IPS-15b (cell line): ENCODE measurements at regions not wholly inside any gene's neighbourhood (a gene's known extent, or its start where the extent isn't known, plus 50 kb on each side); places are given as distances from the start of the nearest gene placed in this dataset.

Experiments used
- H3K27me3 ChIP-seq: one replicate; pipeline ENCODE4 v1.6.1; 2013; ENCODE audit warnings: low read length; ENCODE audit not compliant: control insufficient read depth, insufficient read depth
- H3K36me3 ChIP-seq: one replicate; pipeline ENCODE4 v1.6.1; 2013; ENCODE audit warnings: low read length; ENCODE audit not compliant: control insufficient read depth, insufficient read depth
- H3K4me1 ChIP-seq: one replicate; pipeline ENCODE4 v1.6.1; 2013; ENCODE audit warnings: mild to moderate bottlenecking, low read length; ENCODE audit not compliant: control insufficient read depth, insufficient read depth
- H3K4me3 ChIP-seq: one replicate; pipeline ENCODE4 v1.5.1; 2013; ENCODE audit warnings: low read depth, low read length
- H3K9ac ChIP-seq: one replicate; pipeline ENCODE4 v1.6.1; 2013; ENCODE audit warnings: low read depth, mild to moderate bottlenecking, low read length
- H3K9me3 ChIP-seq: one replicate; pipeline ENCODE4 v1.6.1; 2013; ENCODE audit warnings: mild to moderate bottlenecking, low read length; ENCODE audit not compliant: control insufficient read depth, insufficient read depth

- no peak overlapping the region for H3K9ac ChIP-seq
- H3K4me1 ChIP-seq = no peaks in the 10 kb centered on the region
These were observed 423.7 kb downstream of the LPIN1 start for GRCh38 chr2:12170121-12170520.

DNA sequence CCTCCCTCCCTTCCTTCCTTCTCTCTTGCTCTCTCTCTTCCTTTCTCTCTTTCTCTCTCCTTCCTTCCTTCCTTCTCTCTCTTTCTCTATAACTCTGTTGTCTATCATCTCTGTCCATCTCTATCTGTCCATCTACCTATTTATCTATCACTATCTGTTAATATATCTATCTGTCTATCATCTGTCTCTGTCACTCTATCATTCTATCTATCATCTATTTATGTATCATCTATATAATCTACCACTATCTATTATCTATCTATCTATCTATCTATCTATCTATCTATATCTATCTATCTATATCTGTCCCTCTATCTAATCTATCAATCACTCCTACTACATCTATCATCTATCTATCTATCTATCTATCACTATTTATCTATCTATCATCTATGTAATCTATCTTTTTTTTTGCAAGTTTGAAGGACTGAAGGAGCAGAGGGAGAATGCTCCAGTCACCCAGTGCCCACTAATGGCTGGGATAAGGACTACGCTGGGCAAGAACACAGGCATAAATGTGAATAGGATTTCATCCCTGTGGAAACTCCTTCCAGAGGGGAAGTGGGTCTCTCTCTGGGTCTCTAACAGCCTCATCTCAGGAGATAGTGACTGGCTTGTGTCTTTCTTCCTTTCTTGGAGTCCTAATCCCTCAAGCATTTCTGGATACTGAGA lies 427.0 kb downstream of the LPIN1 start:
- H3K9ac ChIP-seq = no peak overlapping the region
- no peaks in the 10 kb centered on the region for H3K4me1 ChIP-seq
- H3K36me3 ChIP-seq = no peaks in the 10 kb centered on the region
- no peaks in the 10 kb centered on the region for H3K9me3 ChIP-seq
- H3K27me3 ChIP-seq = no peaks in the 10 kb centered on the region
- H3K4me3 ChIP-seq = no peak overlapping the region

More at GRCh38 chr2:12170121-12170520, 423.7 kb downstream of the LPIN1 start:
- H3K9me3 ChIP-seq = no peaks in the 10 kb centered on the region
- no peaks in the 10 kb centered on the region for H3K27me3 ChIP-seq
- no peak overlapping the region for H3K4me3 ChIP-seq
- H3K36me3 ChIP-seq = no peaks in the 10 kb centered on the region

DNA sequence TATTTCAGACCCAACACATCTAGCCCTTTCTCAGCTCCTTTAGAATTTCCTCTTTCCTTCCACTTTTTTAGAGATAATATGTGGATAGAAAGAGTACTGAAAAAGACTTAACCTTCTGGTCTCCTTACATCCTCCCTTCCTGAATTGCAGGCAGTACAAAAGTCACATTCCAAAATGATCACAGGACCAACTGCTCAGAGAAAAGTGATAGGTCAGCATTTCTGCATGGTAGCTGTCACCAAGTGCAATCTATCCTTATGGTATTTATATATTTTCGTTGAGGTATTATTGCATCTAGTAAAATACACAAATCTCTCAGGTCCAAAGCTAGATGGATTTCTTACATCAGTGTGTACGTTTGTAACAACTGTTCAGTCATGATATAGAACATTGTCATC lies 427.5 kb downstream of the LPIN1 start:
- Histone ChIP-seq H3K9ac (no peak overlapping the region), H3K9me3 (no peaks in the 10 kb centered on the region), H3K4me1 (no peaks in the 10 kb centered on the region), H3K27me3 (no peaks in the 10 kb centered on the region), H3K36me3 (no peaks in the 10 kb centered on the region), H3K4me3 (no peak overlapping the region)

- no peaks in the 10 kb centered on the region for H3K9me3 ChIP-seq
- H3K4me3 ChIP-seq = no peak overlapping the region
- H3K27me3 ChIP-seq = no peaks in the 10 kb centered on the region
- H3K9ac ChIP-seq = no peak overlapping the region
- no peaks in the 10 kb centered on the region for H3K36me3 ChIP-seq
- no peaks in the 10 kb centered on the region for H3K4me1 ChIP-seq
These were observed 428.9 kb downstream of the LPIN1 start for GRCh38 chr2:12175323-12175722.

DNA sequence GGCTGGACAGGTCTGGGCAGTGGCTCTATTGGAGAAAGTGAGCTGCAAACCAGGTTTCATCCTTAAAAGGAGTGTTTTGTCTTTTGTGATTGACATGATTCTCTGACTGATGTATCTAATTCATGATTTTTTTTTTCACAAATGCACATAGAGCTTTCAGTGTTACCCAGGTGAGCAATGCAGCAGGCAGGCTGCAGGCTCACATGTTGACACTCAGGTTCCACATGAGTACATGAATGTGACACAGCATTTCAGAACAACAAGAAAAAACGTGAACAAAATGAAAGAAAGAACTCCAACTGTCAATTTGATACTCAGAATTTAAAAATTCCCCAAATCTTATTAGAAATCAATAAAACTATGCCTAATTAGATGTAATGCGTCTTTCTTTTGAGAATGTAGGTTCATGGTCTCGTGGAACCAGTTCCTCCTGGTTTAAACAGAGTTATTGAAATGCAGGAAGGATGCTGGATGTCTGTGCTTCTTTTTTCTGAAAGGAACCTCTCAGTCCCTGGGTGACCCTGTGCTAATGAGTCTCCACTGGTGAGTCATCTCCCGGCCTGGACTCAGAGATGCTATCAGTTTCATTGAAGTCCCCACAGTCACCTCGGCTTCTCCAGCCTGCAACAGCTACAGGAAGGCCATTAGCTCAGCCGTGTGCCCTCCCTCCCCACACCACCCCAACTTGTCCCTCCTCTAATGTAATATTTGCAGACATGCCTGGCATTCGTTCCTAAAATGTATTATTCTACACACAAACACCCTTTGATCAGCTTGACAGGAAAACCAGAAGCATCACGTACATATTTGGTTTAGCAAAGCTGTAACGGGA lies 430.4 kb downstream of the LPIN1 start:
- H3K9me3 ChIP-seq = no peaks in the 10 kb centered on the region
- no peak overlapping the region for H3K9ac ChIP-seq
- H3K4me3 ChIP-seq = no peak overlapping the region
- H3K36me3 ChIP-seq = no peaks in the 10 kb centered on the region
- no peaks in the 10 kb centered on the region for H3K4me1 ChIP-seq
- no peaks in the 10 kb centered on the region for H3K27me3 ChIP-seq

DNA sequence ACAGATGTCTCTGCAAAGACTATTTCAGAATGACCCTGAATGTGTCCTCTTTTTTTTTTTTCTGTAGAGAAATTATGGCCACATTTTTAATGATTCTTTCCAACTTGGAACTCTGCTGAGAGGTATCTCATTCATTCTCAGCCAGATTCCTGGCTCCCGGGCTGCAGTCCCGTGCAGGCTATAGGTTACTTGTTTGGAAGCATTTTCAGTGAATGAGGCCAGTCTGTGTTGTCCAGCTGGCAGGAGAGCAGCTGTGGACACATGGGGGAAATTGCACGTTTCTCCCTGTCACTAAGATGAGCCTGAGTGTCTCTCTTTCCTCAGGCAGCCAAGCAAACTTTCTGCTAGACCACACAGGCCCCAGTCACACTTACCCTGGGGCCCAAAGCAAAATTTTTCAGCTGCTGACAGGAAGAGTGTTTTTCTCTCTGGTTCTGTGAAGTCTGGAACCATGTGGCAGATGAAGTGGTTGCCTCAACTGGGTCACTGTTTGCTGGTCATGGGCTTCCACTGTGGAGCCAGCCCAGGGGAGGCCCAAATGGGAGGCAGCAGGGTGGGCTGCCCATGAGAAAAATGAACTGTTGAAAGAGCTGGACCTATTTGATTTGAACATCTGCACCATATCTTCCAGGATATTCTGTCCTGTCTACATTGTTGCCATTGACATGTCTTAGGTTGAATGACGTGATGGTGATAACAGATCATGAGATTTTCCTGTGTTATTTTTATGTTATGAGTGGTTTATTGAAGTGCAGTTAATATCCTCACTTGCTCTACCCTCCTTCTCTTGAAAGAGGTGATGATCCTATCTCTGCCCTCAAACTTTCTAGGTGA lies 431.2 kb downstream of the LPIN1 start:
- H3K27me3 ChIP-seq = no peaks in the 10 kb centered on the region
- no peaks in the 10 kb centered on the region for H3K9me3 ChIP-seq
- H3K4me1 ChIP-seq = no peaks in the 10 kb centered on the region
- H3K4me3 ChIP-seq = no peak overlapping the region
- H3K36me3 ChIP-seq = no peaks in the 10 kb centered on the region
- no peak overlapping the region for H3K9ac ChIP-seq

DNA sequence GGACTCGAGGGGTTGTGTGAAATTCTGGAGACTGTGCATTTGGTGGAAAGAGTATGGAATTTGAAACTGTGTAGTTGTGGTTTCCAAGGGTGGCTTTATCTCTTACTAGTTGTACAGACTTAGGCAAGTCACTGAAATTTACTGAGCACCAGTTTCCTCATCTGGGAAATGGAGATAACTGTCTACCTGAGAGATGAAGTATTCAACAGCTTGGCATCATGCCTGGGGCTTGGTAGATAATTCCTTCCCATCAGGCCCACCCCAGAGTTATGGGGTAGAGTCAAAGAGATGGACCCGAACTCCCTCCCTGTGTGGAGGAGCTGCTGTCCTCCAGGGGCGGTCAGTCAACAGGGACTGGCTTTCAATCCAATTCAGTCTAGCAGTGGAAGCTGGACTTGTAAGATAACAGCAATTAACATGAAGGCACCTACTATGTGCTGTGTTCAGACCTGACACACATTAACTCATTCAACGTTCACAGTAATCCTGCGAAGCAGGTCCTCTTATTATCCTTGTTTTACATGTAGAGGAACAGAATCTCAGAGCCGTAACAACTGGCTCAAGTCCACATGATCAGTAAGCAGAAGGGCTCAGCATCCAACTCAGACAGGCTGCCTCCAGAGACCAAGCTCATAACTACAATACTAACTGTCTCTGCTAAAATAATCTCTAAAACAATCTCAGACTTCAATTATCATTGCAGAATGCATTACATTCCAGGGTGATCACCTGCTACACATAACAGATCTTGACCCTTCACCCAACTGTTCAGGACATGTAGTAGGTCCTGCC lies 432.1 kb downstream of the LPIN1 start:
- H3K36me3 ChIP-seq = no peaks in the 10 kb centered on the region
- no peak overlapping the region for H3K9ac ChIP-seq
- no peaks in the 10 kb centered on the region for H3K27me3 ChIP-seq
- H3K4me1 ChIP-seq = no peaks in the 10 kb centered on the region
- H3K9me3 ChIP-seq = no peaks in the 10 kb centered on the region
- H3K4me3 ChIP-seq = no peak overlapping the region

DNA sequence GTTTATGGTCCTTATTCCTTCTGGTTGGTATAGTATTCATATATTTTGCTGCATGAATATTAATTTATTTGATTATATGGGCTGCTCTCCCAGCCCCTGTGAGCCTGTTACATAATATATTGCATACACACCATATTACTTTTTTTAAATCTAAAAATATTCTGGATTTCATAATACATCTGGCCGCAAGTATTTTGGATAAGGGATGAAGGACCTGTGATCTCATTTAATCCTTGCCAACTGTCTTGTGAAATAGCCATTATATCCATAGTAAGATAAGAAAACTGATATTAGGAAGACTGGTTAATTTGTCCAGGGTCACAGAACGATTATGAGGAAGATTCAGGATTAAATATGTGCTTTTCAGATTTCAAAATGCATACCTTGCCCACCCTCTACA lies 433.6 kb downstream of the LPIN1 start:
- H3K4me3 ChIP-seq = no peak overlapping the region
- H3K9ac ChIP-seq = no peak overlapping the region
- no peaks in the 10 kb centered on the region for H3K4me1 ChIP-seq
- H3K9me3 ChIP-seq = no peaks in the 10 kb centered on the region
- H3K36me3 ChIP-seq = no peaks in the 10 kb centered on the region
- H3K27me3 ChIP-seq = no peaks in the 10 kb centered on the region

DNA sequence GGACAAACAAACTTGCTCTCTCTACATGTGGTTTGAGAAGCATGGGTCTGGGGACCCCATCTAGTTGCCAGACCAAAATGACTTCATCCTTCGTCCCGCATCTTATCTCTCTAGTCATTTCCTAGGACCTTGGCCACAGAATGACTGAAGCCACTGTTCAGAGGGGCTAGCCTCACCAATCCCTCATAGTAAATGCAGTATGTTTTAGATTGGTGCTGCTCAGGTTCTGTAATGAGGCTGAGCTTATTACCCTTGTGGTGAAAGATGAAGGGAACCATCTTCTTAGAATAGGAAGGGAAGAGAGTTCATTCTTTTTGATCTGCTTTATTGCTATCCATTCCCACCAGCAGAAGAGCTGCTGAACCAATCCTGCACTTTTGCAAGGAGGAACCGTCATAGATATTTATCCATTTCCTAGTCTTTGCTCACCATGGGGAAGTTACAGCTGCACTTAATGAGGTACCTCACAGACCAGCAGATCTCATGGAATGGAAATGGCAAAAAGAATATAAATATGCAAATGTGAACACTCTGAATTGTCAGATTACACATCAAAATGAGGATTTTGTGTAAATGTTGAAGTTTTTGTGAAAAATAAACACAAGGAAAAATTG lies 436.7 kb downstream of the LPIN1 start:
- Histone ChIP-seq H3K9me3 (no peaks in the 10 kb centered on the region), H3K4me1 (no peaks in the 10 kb centered on the region), H3K9ac (no peak overlapping the region), H3K36me3 (no peaks in the 10 kb centered on the region), H3K27me3 (no peaks in the 10 kb centered on the region), H3K4me3 (no peak overlapping the region)

DNA sequence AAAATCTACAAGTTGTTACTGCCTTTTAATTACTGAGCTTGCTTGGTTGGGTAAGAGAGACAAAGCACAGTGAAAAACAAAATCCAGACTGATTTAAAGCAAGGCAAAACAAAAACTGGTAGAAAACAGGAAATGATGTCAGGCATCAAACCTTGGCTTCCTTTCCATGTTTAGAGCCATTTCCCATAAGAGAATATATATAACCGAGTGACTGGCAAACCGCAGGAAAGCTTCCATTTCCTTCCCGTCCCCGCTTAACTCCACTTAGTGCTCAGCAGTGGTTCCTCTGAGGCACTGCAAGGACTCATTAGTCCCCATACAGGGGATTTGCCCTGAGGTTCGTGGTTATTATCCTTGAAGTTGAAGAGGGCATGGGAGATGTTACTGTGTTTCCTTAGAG lies 446.3 kb downstream of the LPIN1 start:
- Histone ChIP-seq H3K4me3 (no peak overlapping the region), H3K9me3 (no peaks in the 10 kb centered on the region), H3K27me3 (no peaks in the 10 kb centered on the region), H3K36me3 (no peaks in the 10 kb centered on the region), H3K9ac (no peak overlapping the region), H3K4me1 (no peaks in the 10 kb centered on the region)

DNA sequence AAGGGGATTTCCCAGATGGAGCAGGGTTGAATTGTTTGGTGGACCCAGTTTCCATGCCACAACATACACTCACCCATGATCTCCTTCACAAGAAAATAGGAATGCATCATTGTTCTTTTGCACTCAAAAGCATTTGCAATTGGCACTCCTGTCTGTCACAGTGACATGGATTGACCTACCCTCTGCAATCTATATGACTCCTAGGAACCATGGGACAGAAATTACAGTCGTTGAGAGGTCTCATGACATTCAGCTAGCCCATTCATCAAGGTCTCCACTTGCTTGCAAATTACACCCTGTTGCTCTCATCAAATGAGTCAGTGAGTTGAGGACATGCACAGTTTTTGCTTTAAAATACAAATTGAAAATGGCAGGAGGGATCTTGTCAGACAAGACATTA lies 448.5 kb downstream of the LPIN1 start:
- Histone ChIP-seq H3K9me3 (no peaks in the 10 kb centered on the region), H3K4me3 (no peak overlapping the region), H3K27me3 (no peaks in the 10 kb centered on the region), H3K36me3 (no peaks in the 10 kb centered on the region), H3K9ac (no peak overlapping the region), H3K4me1 (no peaks in the 10 kb centered on the region)
